ENCODE measurements at regions not wholly inside any gene's neighbourhood (a gene's known extent, or its start where the extent isn't known, plus 50 kb on each side); places are given as distances from the start of the nearest gene placed in this dataset.
A peak's percentile ranks its signal among the peaks of the same experiment; 100 is the strongest.
"Not testable (repeated sequence)": the region's sequence is repeated elsewhere in the genome, so short reads cannot be mapped to it uniquely, and the experiment has no call there.

DNA sequence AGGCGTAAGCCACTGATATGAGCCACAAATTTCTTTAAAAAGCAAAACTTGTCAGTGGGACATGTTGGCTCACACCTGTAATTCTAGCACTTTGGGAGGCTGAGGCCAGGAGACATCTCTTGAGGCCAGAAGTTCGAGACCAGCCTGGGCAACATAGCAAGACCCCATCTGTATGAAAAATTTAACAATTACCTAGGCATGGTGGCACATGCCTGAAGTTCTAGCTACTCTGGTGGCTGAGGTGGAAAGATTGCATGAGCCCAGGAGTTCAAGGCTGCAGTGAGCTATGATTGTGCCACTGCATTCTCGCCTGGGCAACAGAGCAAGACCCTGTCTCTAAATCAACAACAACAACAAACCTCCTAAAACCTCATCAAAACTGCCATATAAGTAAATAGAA is 147.6 kb upstream of the BARHL2 start:
- DNase-seq = no peak

DNA sequence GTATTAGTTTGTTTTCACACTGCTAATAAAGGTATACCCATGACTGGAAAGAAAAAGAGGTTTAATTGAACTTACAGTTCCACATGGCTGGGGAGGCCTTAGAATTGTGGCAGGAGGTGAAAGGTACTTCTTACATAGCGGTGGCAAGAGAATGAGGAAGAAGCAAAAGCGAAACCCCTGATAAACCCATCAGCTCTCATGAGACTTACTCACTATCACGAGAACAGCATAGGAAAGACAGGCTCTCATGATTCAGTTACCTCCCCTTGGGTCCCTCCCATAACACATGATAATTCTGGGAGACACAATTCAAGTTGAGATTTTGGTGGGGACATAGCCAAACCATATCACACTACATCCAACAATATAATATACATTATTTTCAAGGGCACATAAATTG is 145.7 kb upstream of the BARHL2 start:
- no peak for DNase-seq

DNA sequence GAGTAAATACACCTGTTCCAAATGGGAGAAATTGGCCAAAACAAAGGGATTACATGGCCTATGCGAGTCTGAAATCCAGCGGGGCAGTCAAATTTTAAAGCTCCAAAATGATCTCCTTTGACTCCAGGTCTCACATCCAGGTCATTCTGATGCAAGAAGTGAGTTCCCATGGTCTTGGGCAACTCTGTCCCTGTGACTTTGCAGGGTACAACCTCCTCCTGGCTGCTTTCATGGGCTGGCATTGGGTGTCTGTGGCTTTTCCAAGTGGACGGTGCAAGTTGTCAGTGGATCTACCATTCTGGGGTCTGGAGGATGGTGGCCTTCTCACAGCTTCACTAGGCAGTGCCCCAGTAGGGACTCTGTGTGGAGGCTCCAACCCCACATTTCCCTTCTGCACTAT is 144.3 kb upstream of the BARHL2 start:
- DNase-seq = not testable (repeated sequence)

DNA sequence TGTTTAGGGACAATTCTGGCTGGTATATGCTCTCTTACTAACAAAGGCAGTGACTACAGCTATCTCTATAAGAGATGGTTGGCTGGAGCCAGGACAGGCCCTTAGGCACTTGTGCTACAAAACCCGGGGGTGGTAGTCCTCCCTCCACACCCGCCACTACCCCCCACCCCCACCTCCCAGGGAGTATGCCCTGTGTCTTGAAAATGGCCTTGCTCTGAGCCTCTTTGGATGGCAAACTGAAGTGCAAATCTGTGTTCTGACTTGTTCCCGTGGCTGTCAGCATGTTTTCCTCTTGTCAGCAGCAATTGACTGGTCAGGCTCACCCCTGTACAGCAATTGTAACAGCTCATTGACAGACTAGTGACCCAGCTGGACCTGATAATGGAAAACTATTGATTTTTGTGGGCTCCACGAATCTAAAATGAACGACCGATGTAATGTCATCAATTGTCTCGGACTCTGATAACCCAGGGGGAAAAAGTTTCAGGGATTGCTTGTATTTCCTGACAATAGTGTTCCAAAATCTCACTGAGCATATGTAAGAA is 139.4 kb upstream of the BARHL2 start:
- DNase-seq = no peak

DNA sequence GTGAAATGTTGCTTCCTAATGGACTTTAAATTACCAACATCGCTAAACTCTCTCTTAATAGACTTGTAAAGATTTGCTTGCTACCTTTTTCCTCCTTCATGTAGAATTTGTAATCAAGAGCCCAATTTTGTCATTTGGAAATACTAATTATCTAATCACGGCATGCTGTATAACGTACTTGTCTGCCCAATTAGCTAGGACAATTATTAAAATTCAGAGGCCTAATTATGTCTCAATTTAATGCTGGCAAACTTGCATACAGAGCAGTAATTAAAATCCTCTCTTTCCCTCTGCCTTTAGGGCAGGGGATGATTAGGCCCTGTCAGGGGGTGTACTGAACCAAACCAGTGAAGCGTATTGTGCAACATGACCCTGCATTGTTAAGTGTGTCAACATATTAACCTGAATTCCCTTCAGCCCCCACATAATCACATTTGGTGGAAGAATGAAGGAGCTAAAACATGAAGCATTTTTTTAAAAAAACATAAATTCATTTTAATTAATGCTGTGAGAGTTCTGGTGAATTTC is 137.4 kb upstream of the BARHL2 start:
- no peak for DNase-seq

DNA sequence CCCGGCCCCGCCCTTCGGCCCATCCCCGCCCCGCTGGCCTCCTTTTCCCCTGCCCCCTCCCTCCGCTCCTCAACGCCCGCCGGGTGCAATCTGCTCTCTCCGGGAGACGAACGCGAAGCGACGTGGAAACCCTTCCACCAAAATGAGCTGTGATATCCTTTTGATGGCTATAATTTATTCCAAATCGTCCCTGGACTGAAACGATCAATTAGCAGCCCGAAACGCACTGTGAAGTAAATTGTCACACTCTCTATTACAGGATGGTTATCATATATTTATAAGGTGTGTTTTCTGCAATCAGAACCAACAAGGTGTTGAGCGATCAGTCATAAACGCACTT is 134.6 kb upstream of the BARHL2 start:
- DNase-seq = no peak

DNA sequence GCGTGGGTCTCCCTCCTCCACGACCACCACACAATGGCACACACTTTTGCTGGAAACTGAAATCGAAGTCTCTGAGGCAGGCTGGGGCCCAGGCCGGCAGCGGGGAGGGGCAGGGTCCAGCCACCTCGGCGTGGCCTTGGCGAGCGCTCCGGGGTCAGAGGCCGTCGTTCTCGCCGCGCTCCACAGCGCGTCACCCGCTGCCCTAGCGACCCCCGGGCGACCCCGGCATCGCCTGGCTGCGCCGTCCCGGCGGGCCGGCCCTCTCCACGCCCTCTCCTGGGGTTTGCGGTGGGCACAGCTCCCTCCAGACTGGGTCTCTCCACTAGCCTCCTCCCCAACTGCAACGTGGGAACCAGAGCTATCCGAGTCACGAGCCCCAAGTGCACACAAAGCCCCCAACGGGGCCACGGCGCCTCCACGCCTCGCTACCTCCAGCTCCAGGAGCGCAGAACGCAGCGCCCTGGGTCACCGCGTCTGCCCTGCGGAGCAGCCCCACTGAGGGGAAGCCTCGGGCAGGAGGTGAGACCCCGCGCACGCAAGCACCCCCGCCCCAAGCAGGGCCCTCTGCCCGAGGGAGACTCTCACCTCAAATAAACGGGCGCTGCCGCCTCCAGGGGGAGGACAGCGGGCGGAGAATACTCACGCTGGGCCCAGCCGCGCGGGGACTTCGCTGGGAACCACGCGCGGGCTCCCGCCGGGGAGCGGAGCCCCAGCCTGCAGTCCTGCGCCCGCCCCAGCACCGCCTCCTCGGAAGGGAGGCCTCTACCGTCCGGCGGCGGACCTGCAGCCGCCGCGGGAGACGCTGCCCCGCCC is 134.0 kb upstream of the BARHL2 start:
- peak; percentile 65 for DNase-seq

DNA sequence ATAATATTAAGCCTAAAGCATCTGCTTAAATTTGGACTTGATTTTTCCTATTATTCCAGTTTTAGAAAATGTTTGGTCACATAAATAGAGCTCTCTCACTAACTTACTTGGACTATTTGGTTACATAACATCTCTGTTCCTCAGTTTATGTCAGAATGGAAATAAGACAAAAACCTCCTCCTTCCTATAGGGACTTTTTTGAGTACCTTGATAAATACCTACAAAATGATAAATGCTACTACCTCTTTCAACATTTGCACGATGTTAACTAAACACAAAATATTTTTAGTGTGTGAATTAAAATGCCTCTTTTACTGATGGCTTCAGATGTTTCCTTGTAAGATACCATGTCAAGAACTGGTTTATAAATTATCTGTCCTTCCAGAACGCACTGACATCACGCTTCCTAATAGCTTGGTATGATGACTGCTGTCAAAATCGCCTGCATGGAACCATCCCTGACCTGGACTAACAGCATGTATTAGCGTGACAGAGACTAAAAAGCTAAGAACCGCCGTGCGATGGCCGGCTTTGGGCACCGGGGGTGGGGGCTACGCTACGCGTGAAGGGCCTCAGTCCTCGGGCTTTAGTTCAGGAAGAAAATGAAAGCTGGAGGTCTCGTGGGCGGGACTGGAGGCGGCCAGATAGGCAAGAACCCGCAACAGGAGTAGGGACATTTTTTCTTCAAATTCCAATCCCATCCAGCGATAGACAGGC is 133.2 kb upstream of the BARHL2 start:
- peak; percentile 23 for DNase-seq

DNA sequence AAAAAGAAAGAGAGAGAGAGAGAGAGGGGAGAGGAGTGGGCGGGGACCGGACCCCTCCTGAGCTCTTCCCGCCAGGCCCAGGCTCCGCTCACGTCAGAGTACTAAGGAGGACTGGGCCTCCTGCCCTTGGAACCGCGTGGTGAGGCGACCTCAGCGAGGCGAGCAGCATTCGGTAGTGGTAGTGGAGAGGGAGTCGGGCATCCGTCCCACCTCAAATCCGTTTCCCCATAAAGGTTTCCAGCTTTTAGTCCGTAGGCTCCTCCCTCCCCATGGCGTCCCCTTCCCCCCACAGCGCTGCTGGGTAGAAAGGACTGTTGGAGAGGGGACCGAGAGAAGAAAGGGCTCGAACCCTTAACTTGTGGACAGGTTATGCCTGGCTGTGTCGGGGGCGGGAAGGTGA is 124.4 kb upstream of the BARHL2 start:
- DNase-seq = no peak

DNA sequence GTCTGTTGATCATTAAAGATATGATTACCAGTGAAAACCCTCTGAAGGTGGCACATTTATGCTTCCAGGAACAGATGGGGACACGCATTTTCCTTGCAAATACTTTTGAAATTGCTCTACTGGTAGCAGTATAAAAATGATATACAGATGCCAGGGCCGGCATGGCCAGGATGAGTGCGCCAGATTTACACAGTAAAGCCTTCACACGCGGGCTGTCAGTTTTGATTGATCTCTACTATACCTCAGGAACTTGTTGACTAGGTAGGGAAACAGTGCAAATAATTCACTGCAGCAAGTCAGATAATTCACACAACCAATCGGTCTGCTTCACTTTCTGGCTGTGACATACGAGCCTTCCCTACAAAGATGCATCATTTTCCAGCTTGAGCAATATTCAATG is 123.2 kb upstream of the BARHL2 start:
- no peak for DNase-seq

DNA sequence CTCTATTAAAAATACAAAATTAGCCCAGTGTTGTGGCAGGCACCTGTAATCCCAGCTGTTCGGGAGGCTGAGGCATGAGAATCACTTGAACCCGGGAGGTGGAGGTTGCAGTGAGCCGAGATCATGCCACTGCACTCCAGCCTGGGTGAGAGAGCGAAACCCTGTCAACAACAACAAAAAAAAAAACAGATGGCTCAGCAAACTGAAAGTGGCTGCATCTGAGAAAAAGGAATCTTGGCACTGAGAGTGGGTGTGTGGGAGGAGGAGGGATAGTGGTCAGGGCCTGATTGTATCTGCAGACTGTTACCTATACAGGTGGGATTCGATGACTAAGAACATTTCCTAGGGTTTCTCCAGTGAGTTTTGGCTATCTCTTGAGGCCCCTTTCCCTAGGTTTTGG is 122.2 kb upstream of the BARHL2 start:
- no peak for DNase-seq

DNA sequence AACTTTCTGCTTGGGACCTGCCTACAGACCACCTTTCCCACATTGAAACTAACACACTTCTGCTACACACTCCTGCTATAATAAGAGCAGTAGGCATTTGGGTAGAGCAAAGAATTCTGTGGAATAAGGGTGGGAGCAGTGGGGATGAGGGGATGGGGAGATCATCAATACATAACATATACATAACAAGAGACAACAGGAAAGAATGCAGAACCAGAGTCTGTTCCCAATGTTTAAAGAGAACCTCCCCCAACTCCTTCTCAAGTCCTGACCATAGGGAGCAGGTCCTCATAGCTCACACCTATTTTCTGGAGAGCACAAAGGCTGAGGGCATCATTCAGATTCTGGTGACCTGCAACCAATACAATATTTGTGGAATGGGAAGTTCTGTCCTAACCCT is 121.6 kb upstream of the BARHL2 start:
- no peak for DNase-seq

DNA sequence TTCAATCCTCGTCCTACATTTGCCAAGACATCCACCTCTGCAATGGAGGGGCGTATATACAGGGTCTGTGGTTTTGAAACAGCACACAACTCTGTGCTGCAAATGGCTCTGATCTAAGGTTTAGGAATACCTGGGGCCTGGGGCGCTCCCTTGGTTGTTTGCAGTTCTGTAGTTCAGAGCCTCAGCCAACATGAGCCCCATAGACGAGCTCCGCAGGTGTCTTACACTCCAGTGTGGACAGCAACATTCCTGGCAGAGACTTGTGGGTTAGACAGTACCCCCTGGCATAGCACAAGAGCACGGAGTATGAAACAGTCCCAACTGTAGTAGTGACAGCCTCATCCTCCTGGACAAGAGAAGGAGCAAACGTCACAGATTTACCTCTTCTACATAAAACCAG is 120.3 kb upstream of the BARHL2 start:
- no peak for DNase-seq

DNA sequence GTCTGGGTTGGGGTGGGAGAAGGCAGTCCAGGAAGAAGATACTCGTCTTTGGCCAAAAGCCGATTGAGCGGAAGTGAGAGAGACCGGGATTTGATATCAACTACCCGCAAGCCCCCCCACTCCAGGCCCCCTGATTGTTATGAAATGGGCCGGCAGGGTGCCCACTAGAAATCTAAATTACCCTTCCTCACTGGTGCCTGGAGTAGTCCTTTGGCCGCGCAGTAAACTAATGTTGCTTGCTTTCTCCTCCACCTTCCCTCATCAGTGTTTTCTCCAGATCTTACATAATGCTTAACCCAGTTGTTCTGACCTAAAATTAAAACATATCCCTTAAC is 119.2 kb upstream of the BARHL2 start:
- DNase-seq = no peak

DNA sequence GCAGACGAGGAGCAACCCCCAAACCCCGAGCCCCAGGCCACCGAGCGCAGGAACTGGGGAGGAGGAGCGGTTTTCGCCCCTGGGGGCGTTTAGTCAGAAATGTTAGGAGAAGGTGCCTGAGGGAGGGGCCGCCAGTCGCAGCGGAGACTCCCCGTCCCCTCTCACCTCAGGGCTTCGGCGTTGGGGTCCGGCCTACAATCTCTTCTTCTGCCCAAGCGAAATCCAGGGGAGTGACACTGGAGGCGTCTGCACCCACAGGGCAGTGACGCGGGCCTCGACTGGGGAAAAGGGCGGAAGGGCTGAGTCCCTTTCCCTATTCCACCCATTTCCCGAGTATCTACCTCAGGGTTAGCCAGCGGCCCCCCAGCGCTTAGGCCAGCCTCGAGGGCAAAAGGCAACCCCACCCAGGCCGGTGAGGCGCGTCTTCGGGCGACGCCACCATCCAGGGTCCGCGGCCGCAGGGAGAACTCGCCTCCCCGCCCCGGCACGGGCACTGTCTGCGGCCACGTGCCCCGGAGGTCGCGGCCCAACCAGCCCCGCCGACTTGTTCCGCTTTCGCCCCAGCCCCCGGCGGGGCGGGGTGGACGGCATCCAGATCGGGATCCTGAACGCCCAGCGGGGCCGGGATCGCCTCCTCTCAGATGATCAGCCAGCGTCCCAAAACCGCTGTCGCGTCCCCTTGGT is 118.7 kb upstream of the BARHL2 start:
- no peak for DNase-seq

DNA sequence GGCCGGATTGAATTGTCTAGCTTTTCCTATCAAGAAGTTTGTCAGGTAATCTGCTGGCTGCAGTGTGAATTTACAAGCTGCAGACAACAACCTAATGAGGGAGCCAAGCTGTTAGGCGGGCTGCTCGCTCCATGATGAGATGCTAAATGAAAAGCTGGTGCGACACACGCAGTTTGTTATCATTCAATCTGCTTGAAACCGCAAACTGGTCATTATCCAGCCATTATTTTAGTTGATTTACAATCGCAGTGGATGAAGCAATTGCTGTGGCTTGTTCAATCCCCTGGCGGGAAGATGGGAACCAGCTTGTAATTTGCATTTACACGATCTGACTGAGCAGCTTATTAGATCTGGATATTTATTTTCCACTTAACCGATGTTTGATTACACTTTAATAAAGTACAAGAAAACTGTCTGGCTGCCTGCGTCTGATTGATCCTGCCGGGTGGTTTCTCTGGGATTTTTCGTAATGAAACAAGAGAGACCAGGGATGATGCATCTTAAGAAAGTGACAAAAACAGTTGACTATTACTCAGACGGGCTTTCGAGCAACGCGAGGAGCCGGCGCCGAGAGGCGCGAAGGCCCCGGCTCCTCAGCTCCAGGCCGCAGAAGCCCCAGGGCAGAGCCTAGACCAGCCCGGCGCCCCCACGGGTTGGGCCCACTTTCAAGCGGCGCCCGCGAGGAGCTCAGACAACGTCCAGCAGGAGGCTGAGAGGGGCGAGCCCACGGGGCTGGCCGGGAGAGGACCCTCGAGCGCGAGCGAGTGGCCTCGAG is 118.0 kb upstream of the BARHL2 start:
- DNase-seq = peak; percentile 16

DNA sequence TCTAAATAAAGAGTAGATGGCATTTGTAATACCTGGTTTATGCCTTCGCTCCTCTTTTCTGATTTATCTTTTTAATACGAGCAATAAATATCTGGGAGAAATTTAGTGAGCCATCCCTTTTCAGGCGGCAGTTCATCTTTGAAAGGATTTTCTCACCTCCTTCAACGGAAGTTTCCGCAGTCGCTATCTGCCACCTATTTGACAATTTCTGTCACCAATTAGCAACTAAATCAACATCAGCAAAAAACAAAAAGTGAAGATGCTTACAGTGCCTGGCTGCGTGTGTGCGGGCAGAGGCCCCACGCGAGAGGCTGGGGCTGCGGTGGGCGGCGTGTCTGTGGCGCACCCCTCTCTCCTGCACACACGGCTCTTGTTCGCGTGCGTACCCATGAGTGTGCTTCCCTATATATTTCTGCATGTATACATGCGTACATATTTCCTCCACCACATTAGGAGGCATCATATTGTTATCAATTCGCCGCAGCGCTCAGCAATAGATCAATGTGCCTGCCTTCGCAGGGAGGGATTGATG is 117.3 kb upstream of the BARHL2 start:
- no peak for DNase-seq

DNA sequence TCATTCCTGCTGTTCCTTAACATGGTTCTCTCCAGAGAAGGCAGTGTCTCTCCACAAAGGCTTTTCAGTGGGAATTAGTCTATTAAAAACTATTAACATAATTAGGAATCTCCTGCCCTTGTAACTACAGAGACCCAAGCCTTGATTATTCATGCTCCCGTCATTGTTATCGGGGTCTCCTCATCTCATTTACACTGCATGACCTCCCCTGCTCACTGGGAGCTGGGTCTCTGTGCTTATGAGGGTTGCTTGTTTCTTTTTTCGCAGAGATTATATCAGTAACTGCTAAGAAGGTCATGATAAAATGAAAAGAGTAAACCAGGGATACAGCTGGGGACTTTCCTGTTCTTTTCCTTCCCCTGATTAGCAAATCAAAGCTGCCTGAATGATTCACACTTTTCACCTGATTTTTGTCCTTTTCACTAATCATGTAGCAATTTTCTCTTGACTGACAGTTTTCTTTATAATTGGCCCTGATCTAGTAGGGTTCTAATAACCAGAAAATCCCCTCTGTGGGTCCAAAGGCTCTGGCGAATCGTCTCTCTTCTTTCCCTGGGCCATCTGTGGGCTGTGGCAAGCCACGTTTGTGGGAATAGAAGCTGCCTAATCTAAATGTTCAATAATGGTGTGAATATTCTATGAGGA is 116.5 kb upstream of the BARHL2 start:
- DNase-seq = no peak

DNA sequence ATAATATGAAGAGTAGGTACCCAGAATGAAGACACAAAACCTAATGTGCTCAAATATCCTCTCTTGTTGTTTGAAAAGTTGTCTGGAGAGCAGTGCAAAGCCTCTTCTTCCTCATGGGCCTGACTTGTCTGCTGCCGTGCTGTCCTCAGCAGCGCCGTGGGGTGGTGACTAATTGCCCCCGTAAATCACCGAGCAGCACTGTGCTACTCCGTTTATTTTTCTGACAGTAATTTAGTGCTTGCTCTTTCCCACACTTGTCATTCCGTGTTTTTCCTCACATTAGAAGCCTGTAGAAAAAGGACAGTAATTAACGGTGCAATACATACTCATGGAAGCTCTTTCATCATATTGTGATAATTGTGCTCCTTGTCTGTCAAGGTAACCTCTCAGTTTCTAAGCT is 114.8 kb upstream of the BARHL2 start:
- DNase-seq = no peak

DNA sequence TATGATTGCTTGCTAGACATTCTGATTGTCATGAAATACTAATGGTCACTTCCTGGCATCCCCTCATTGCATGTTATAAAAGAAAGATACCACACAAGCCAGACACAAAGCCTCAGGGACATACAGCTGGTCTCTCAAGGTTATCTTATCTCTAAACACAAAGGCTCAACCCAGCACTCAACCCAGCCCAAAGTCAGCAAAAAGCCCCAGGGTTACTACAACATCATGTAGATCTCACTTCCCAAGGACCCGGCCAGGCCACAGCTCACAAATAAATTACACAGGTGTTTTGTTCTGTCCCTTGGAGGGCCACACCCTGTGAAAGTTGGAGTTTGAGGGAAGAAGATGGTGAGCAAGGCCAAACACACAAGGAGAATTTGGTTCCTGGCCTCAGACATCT is 109.7 kb upstream of the BARHL2 start:
- DNase-seq = no peak

DNA sequence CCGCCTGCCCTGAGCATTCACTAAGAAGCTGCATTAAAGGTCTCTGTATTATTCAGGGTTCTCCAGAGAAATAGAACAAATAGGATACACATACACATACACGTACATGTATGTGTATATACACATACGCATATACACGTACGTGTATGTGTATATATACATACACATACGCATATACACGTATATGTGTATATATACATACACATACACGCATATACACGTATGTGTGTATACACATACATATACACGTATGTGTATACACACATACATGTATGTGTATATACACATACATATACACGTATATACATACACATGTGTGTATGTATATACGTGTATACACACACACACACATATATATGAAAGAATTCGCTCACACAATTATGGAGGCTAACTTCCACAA is 108.9 kb upstream of the BARHL2 start:
- DNase-seq = no peak

DNA sequence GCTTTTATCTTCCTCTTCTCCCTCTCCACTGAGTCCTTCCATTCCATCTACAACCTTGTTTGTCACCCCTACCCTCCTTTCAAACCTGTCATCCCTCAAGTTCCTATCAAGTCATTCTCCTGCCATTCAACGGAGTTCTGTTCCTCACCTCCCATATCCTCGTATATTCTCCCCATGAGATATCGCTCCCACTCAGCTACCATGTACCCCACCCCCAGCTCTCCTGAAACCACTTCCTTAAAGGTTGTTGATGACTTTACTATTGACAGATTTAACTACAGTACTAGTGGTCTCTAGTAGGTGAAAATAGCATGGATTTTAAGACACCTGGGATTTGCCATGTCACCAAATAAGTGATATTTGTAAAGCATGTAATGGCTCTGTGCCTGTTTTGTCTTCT is 107.4 kb upstream of the BARHL2 start:
- DNase-seq = no peak

Measured in NCI-H1694 treated with DMSO at 0.1 percent for 48 hours (cell line).